Heart left ventricle (tissue), 16 donors: ENCODE measurements at regions not wholly inside any gene's neighbourhood (a gene's known extent, or its start where the extent isn't known, plus 50 kb on each side); places are given as distances from the start of the nearest gene placed in this dataset.

Experiments
- ATAC-seq, 4 donors: fragments of 200-7000 bp; cut with Tn5 transposase; one replicate each; pipeline ENCODE4 v1.9.1; 2020 to 2022; ENCODE audit warnings: moderate library complexity in 4 of 4, mild to moderate bottlenecking in 3 of 4, moderate number of reproducible peaks in 1 of 4
- DNase-seq, 5 donors: peaks; one replicate each; pipeline ENCODE4 v3.0.0-alpha.2; 2020
- H3K27ac ChIP-seq, 12 donors: fragments of 200-600 bp; sonication (generic) in 4 of 12; one replicate each; pipeline versions ENCODE4 v1.5.0 to v1.8.0; 2016 to 2022; ENCODE audit warnings: mild to moderate bottlenecking in 2 of 12
- H3K27me3 ChIP-seq, 9 donors: fragments of 200-600 bp; sonication (generic) in 2 of 9; one replicate each; pipeline versions ENCODE4 v1.5.1 to v1.8.0; 2016 to 2022; ENCODE audit warnings: mild to moderate bottlenecking in 3 of 9
- H3K36me3 ChIP-seq, 9 donors: fragments of 200-600 bp; sonication (generic) in 2 of 9; one replicate each; pipeline versions ENCODE4 v1.5.0 to v1.8.0; 2018 to 2022; ENCODE audit warnings: mild to moderate bottlenecking in 2 of 9
- H3K4me1 ChIP-seq, 12 donors: fragments of 200-600 bp; sonication (generic) in 4 of 12; one replicate each; pipeline versions ENCODE4 v1.5.0 to v1.8.0; 2016 to 2022; ENCODE audit warnings: mild to moderate bottlenecking in 3 of 12
- H3K4me3 ChIP-seq, 12 donors: fragments of 200-600 bp; sonication (generic) in 4 of 12; one replicate each; pipeline versions ENCODE4 v1.5.0 to v1.8.0; 2017 to 2022; ENCODE audit warnings: mild to moderate bottlenecking in 9 of 12, moderate library complexity in 4 of 12
- H3K9me3 ChIP-seq, 12 donors: fragments of 200-600 bp; sonication (generic) in 4 of 12; one replicate each; pipeline versions ENCODE4 v1.5.0 to v1.8.0; 2016 to 2022; ENCODE audit warnings: mild to moderate bottlenecking in 1 of 12
- POLR2A ChIP-seq, 2 donors: fragments of 450-650 bp; IDR thresholded peaks; one replicate each; pipeline ENCODE4 v1.6.1; 2017; ENCODE audit warnings: antibody characterized with exemption in 2 of 2, mild to moderate bottlenecking in 2 of 2, moderate library complexity in 2 of 2
- WGBS, 4 donors: extraction: QIAGEN DNeasy Blood & Tissue Kit in 2 of 4; methylation state at CpG; one replicate each; pipeline versions ENCODE4 v1.1.5 to v1.1.7; 2013 to 2018; 5-methylcytosine and 5-hydroxymethylcytosine counted together
- intact Hi-C, 10 donors: fragments of 100-400 bp; cut with DNase I; formaldehyde crosslinking; loops; one replicate each; pipeline versions ENCODE4 v1.11.1 to v1.14.2; 2022
- TF ChIP-seq, protein P1 (sequence below), 12 donors: fragments of 200-600 bp; sonication (generic) in 4 of 12; IDR thresholded peaks; one replicate each; pipeline versions ENCODE4 v1.5.0 to v1.8.0; 2018 to 2022; ENCODE audit warnings: antibody characterized with exemption in 12 of 12, mild to moderate bottlenecking in 5 of 12
- donor health status: ischemic (EF 13 %, LVEDD 7.1; RV severe dilation, severe dysfunction).
- donor health status: healthy with polysubstance abuse.
- donor health status: DM: no; HTN: yes; CAD: no.
- donor health status: DM: no; HTN: no; CAD: no.
- donor health status: ischemic (EF 25% LVEDD 6.9; RV normal size, moderate dysfunction).
- donor health status: ischemic (EF 25% LVEDD 5.7; RV mildly dilated, moderate dysfunction).
- donor health status: healthy.
- donor health status: DM: yes; HTN: yes; CAD: no.
- donor health status: ischemic (EF 35%, LVEDD 5.7; RV mildly dilated, moderate dysfunction).
- donor health status: nonischemic (EF 11% LVEDD 7.7; RV severe dilation, severe dysfunction).
- donor health status: DM: yes; HTN: yes; CAD: no.
- donor health status: PGD.
- donor health status: ischemic (EF 29% LVEDD 5.4; RV normal size, mild dysfunction).
- donor health status: nonischemic (EF 23%, LVEDD 6.1; RV moderate dilation, normal function).

DNA sequence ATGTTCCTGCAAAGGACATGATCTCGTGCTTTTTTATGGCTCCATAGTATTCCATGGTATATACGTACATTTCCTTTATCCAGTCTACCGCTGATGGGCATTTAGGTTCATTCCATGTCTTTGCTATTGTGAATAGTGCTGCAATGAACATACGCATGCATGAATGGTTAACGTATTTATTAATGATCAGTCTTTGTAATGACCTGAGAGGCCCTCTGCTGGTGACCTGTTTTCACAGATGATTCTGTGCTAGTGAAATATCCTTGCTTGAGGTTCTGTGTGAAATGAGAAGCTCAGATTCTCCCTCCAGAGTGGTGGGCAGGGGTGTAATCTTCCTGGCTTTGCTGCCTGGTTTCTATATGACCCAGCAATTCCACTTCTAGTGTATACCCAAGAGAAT is 160.2 kb upstream of the RASGRP1 start:
- DNase-seq = no peak
- H3K36me3 ChIP-seq = no peaks in the 10 kb centered on the region
- 94 to 97% (median 95%) methylated on average over 5 of the region's 5 CpGs for WGBS, 4 donors
- H3K9me3 ChIP-seq = no peaks in the 10 kb centered on the region
- no peak for TF ChIP-seq POLR2A (IDR thresholded peaks at IDR 0.05)
- TF ChIP-seq, protein P1, sequence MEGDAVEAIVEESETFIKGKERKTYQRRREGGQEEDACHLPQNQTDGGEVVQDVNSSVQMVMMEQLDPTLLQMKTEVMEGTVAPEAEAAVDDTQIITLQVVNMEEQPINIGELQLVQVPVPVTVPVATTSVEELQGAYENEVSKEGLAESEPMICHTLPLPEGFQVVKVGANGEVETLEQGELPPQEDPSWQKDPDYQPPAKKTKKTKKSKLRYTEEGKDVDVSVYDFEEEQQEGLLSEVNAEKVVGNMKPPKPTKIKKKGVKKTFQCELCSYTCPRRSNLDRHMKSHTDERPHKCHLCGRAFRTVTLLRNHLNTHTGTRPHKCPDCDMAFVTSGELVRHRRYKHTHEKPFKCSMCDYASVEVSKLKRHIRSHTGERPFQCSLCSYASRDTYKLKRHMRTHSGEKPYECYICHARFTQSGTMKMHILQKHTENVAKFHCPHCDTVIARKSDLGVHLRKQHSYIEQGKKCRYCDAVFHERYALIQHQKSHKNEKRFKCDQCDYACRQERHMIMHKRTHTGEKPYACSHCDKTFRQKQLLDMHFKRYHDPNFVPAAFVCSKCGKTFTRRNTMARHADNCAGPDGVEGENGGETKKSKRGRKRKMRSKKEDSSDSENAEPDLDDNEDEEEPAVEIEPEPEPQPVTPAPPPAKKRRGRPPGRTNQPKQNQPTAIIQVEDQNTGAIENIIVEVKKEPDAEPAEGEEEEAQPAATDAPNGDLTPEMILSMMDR (IDR thresholded peaks at IDR 0.05) = no peak
- intact Hi-C loops = loop anchor here in 1 of 10 donors (5.0 kb wide), 1 partner anchor 48 kb away; no protein-coding TSS in a partner anchor
- H3K27ac ChIP-seq = no peak overlapping the region
- H3K4me1 ChIP-seq = no peaks in the 10 kb centered on the region
- no peak overlapping the region for H3K4me3 ChIP-seq
- no peak for ATAC-seq
- peaks cover 0 to 2% (median 0%) of the 10 kb centered on the region in 9 donors for H3K27me3 ChIP-seq

DNA sequence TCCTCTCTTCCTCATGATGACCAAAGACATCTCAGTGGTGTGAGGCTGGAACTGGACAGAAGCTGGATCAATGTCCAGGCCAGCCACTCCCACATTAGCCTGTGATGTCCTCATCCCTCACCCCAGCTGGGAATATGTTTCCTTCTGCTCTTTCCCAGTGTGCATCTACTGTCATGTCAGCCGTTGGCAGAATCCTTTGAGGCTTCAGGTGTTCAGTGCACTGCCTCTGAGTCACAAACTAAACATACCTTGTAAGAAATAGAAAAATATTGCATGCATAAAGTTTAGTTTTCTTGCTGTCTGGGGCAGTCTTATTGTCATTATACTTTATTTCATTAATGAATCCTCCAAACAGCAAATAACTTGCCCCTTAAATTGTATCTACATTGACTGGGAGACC is 161.6 kb upstream of the RASGRP1 start:
- Histone ChIP-seq H3K4me1 (no peaks in the 10 kb centered on the region), H3K4me3 (no peak overlapping the region), H3K9me3 (no peaks in the 10 kb centered on the region), H3K27me3 (peaks cover 0 to 2% (median 0%) of the 10 kb centered on the region in 9 donors), H3K36me3 (no peaks in the 10 kb centered on the region), H3K27ac (no peak overlapping the region)
- WGBS, 4 donors = 73 to 91% (median 83%) methylated on average over 1 of the region's 1 CpG
- no peak for DNase-seq
- ATAC-seq = no peak
- TF ChIP-seq, protein P1 (IDR thresholded peaks at IDR 0.05) = no peak
- TF ChIP-seq POLR2A (IDR thresholded peaks at IDR 0.05) = no peak
- intact Hi-C loops = loop anchor here in 1 of 10 donors (5.0 kb wide), 1 partner anchor 49 kb away; no protein-coding TSS in a partner anchor

DNA sequence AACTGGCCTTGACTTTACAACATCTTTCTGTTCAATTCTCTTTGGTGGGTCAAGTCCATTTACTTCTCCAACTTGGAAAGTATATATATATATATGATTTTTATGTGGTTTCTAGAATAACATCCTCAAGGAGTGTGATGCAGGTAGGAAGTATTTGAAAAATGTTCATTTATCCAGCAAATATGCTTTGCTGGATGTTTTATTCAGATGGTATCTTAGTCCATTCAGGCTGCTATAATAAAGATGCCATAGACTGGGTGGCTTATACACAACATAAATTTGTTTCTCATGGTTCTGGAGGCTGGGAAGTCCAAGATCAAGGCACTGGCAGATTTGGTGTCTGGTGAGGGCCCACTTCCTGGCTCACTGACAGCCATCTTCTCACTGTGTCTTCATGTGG is 168.7 kb upstream of the RASGRP1 start:
- H3K27ac ChIP-seq = no peak overlapping the region
- peaks cover 0 to 2% (median 0%) of the 10 kb centered on the region in 9 donors for H3K27me3 ChIP-seq
- no peak for TF ChIP-seq POLR2A (IDR thresholded peaks at IDR 0.05)
- TF ChIP-seq, protein P1 (IDR thresholded peaks at IDR 0.05) = no peak
- H3K4me3 ChIP-seq = no peak overlapping the region
- ATAC-seq = no peak
- no peaks in the 10 kb centered on the region for H3K36me3 ChIP-seq
- intact Hi-C loops = loop anchor here in 1 of 10 donors (10.0 kb wide), 1 partner anchor 61 kb away; no protein-coding TSS in a partner anchor
- DNase-seq = no peak
- no peaks in the 10 kb centered on the region for H3K4me1 ChIP-seq
- H3K9me3 ChIP-seq = no peaks in the 10 kb centered on the region

DNA sequence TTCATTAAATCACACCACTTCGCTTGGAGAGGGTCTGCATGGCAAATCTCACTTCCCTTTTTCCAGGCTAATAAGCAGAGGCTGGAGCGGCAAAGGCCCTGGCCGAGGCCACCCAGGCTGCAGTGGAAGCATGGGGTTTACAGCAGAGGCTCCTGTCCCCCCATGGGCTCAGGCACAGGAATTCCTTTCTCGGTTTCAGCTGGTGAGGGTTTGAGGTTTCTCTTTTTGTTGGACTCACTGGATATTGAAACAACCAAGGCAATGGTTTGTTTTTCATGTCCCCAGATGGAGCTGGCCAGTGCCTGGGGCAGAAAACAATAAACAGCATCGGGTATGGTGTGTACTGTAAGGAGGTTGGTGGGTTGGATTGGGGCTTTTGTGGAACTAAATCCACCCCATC is 175.6 kb upstream of the RASGRP1 start:
- intact Hi-C loops = no loop called here
- Histone ChIP-seq H3K4me1 (no peaks in the 10 kb centered on the region), H3K4me3 (no peak overlapping the region), H3K9me3 (no peaks in the 10 kb centered on the region), H3K27me3 (peaks cover 0 to 4% (median 0%) of the 10 kb centered on the region in 9 donors), H3K27ac (no peak overlapping the region), H3K36me3 (no peaks in the 10 kb centered on the region)
- no peak for DNase-seq
- WGBS, 4 donors = 83 to 90% (median 86%) methylated on average over 4 to 5 of the region's 5 CpGs
- ATAC-seq = no peak
- TF ChIP-seq POLR2A (IDR thresholded peaks at IDR 0.05) = no peak
- TF ChIP-seq, protein P1 (IDR thresholded peaks at IDR 0.05) = no peak
